ENCODE measurements at regions not wholly inside any gene's neighbourhood (a gene's known extent, or its start where the extent isn't known, plus 50 kb on each side); places are given as distances from the start of the nearest gene placed in this dataset.

DNA sequence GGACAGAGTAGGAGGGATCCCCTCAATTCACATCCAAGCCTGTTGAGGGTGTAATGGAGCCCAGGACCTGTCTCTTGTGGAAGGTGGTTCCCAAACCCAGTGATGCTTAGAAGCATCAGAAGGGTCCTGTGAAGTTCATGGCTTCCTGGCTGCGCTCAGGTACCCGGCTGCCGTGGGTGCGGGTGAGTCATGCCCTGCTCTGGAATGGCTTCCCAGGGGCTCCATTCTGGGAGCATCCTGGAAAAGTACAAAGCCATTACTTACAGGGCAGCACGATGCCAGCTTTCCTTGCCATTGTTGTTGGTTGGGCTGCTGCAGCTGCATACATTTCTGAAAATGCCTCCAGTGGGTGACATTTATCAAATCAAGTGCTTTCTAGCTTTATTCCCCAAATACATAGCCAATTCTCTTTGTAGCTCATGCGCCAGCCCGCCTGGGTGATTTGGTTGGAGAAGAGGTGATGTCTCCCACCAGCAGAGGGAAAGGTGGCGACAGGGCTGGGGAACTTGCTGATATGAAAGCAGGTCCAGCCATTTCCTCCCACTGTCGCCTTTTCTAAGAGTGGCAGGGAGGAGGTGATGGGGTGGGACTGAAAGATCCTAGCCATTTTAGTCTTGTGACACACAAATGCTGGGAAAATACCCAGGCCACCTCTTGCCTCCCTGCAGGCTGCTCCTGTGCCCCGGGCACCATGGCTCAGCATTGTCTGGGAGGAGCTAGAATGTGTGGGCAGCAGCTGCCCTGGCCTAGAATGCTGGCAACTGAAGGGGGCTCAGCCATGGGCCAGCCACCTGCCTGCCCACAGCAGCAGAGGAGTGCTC is 65.9 kb upstream of the HPCAL1 start:
- H3K27me3 ChIP-seq = no peaks in the 10 kb centered on the region
- DNase-seq (ENCODE audit: low spot score) = no peak
- H3K4me1 ChIP-seq (ENCODE audit: insufficient read depth) = no peaks in the 10 kb centered on the region
- no peak overlapping the region for H3K4me2 ChIP-seq
- H4K20me1 ChIP-seq (ENCODE audit: insufficient read depth, poor library complexity, severe bottlenecking) = no peaks in the 10 kb centered on the region
- H3K27ac ChIP-seq = no peak overlapping the region
- no peak overlapping the region for H3K4me3 ChIP-seq
- no peaks in the 10 kb centered on the region for H3K9me2 ChIP-seq (replicated peaks; ENCODE audit: insufficient read depth)
- H3K9me3 ChIP-seq (ENCODE audit: low read depth) = no peaks in the 10 kb centered on the region
- TF ChIP-seq, protein P1, sequence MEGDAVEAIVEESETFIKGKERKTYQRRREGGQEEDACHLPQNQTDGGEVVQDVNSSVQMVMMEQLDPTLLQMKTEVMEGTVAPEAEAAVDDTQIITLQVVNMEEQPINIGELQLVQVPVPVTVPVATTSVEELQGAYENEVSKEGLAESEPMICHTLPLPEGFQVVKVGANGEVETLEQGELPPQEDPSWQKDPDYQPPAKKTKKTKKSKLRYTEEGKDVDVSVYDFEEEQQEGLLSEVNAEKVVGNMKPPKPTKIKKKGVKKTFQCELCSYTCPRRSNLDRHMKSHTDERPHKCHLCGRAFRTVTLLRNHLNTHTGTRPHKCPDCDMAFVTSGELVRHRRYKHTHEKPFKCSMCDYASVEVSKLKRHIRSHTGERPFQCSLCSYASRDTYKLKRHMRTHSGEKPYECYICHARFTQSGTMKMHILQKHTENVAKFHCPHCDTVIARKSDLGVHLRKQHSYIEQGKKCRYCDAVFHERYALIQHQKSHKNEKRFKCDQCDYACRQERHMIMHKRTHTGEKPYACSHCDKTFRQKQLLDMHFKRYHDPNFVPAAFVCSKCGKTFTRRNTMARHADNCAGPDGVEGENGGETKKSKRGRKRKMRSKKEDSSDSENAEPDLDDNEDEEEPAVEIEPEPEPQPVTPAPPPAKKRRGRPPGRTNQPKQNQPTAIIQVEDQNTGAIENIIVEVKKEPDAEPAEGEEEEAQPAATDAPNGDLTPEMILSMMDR (IDR thresholded peaks at IDR 0.05; ENCODE audit: poor library complexity) = no peak
- TF ChIP-seq EZH2 (IDR thresholded peaks at IDR 0.05; ENCODE audit: borderline replicate concordance) (no peak), EZH2phosphoT487 (IDR thresholded peaks at IDR 0.05; ENCODE audit: low read depth, severe bottlenecking, unreplicated experiment) (no peak)
- H2AFZ ChIP-seq = no peak overlapping the region
- WGBS (ENCODE audit: low lambda C conversion rate, missing lambda C conversion rate) = 91% methylated on average over 10 of the region's 10 CpGs
- H3K36me3 ChIP-seq (replicated peaks; ENCODE audit: insufficient read depth, low read depth) = no peaks in the 10 kb centered on the region
- H3K79me2 ChIP-seq = no peaks in the 10 kb centered on the region

DNA sequence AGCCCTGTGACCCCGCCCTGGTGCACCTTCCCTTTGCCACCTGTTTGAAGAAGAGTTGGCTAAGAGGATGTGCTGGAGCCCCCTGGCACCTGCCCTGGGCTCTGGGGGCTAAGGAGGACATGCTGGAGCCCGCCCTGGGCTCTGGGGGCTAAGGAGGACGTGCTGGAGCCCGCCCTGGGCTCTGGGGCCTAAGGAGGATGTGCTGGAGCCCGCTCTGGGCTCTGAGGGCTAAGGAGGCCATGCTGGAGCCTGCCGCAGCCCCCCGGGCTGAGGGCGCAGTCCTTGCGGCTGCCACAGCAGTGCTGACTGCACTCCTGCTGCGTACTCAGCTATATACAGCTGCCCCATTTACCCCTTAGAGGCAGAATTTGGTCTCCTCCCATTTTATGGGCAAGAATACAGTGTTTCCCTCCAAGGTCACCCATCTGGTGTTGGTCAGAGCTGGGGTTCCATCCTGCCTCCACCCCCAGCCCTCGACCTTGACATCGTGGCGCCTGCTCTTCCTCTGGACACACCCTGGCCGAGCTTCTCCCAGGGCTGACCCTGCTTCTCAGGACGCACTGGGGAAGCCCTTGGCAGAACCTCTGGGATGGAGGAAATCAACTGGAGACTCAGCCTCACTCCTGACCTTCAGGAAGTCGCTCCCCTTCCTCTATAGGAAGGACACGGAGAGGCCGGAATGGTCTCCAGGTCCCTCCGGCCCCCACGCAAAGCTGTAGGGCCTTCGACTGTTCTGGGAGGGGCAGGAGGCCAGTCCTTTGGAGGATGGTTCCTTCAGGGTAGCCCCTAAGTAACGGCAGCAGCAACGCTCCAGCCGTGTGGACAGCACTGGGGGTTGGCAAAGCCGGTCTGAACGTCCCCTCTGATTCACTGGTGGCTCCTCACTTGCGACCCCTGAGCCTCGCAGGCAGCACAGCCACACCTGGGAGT is 65.0 kb upstream of the HPCAL1 start:
- 90% methylated on average over 28 of the region's 28 CpGs for WGBS (ENCODE audit: low lambda C conversion rate, missing lambda C conversion rate)
- TF ChIP-seq EZH2phosphoT487 (IDR thresholded peaks at IDR 0.05; ENCODE audit: low read depth, severe bottlenecking, unreplicated experiment) = no peak
- no peak for TF ChIP-seq EZH2 (IDR thresholded peaks at IDR 0.05; ENCODE audit: borderline replicate concordance)
- TF ChIP-seq, protein P1 (IDR thresholded peaks at IDR 0.05; ENCODE audit: poor library complexity) = no peak
- no peaks in the 10 kb centered on the region for H3K9me2 ChIP-seq (replicated peaks; ENCODE audit: insufficient read depth)
- no peak overlapping the region for H2AFZ ChIP-seq
- H3K36me3 ChIP-seq (replicated peaks; ENCODE audit: insufficient read depth, low read depth) = no peaks in the 10 kb centered on the region
- H4K20me1 ChIP-seq (ENCODE audit: insufficient read depth, poor library complexity, severe bottlenecking) = no peaks in the 10 kb centered on the region
- H3K9me3 ChIP-seq (ENCODE audit: low read depth) = no peaks in the 10 kb centered on the region
- H3K79me2 ChIP-seq = no peaks in the 10 kb centered on the region
- no peak overlapping the region for H3K4me3 ChIP-seq
- no peaks in the 10 kb centered on the region for H3K4me1 ChIP-seq (ENCODE audit: insufficient read depth)
- H3K27me3 ChIP-seq = no peaks in the 10 kb centered on the region
- DNase-seq (ENCODE audit: low spot score) = no peak
- H3K27ac ChIP-seq = no peak overlapping the region
- H3K4me2 ChIP-seq = no peak overlapping the region

DNA sequence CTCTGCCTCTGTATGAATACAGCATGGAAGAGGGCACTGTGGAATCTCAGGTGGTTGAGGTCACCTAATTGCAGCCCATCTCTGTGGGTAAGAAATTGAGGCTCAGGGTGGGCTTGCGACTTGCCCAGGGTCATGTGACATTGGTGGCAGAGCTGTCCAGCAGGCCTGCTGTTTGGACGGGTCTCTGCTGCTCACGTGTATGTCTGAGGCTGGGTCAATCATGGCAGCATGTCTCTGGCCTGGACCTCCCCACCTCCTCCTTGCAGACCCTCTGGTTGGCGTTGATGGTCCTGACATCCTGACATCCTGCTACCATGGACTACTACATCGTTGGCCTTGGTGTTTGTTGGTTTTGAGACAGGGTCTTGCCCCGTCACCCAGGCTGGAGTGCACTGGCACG is 64.3 kb upstream of the HPCAL1 start:
- H3K36me3 ChIP-seq (replicated peaks; ENCODE audit: insufficient read depth, low read depth) = no peaks in the 10 kb centered on the region
- H3K79me2 ChIP-seq = no peaks in the 10 kb centered on the region
- WGBS (ENCODE audit: low lambda C conversion rate, missing lambda C conversion rate) = 90% methylated on average over 7 of the region's 7 CpGs
- H3K4me2 ChIP-seq = no peak overlapping the region
- no peaks in the 10 kb centered on the region for H3K4me1 ChIP-seq (ENCODE audit: insufficient read depth)
- no peaks in the 10 kb centered on the region for H3K27me3 ChIP-seq
- no peak overlapping the region for H3K27ac ChIP-seq
- no peaks in the 10 kb centered on the region for H3K9me2 ChIP-seq (replicated peaks; ENCODE audit: insufficient read depth)
- no peaks in the 10 kb centered on the region for H3K9me3 ChIP-seq (ENCODE audit: low read depth)
- no peak overlapping the region for H2AFZ ChIP-seq
- no peaks in the 10 kb centered on the region for H4K20me1 ChIP-seq (ENCODE audit: insufficient read depth, poor library complexity, severe bottlenecking)
- no peak for DNase-seq (ENCODE audit: low spot score)
- no peak overlapping the region for H3K4me3 ChIP-seq
- TF ChIP-seq, protein P1 (IDR thresholded peaks at IDR 0.05; ENCODE audit: poor library complexity) = no peak
- TF ChIP-seq EZH2 (IDR thresholded peaks at IDR 0.05; ENCODE audit: borderline replicate concordance) (no peak), EZH2phosphoT487 (IDR thresholded peaks at IDR 0.05; ENCODE audit: low read depth, severe bottlenecking, unreplicated experiment) (no peak)

All from hepatocyte (in vitro differentiated cells).